Esophagus squamous epithelium (tissue), 4 donors: ENCODE measurements at regions not wholly inside any gene's neighbourhood (a gene's known extent, or its start where the extent isn't known, plus 50 kb on each side); places are given as distances from the start of the nearest gene placed in this dataset.

Source experiments
- CTCF ChIP-seq, 6 experiments: fragments of 450-650 bp in 4 of 6; fragments of 200-600 bp in 2 of 6; sonication (generic) in 2 of 6; IDR thresholded peaks; one replicate each; pipeline ENCODE4 v1.5.1; 2016 to 2019; ENCODE audit warnings: antibody characterized with exemption in 6 of 6, mild to moderate bottlenecking in 4 of 6, moderate library complexity in 4 of 6
- POLR2A ChIP-seq, 4 donors: fragments of 450-650 bp; IDR thresholded peaks; one replicate each; pipeline ENCODE4 v1.6.1; 2017; ENCODE audit warnings: antibody characterized with exemption in 4 of 4, mild to moderate bottlenecking in 4 of 4, moderate library complexity in 3 of 4

GRCh38 chr2:103810875-103811274, 1043.0 kb upstream of the POU3F3 start:
- TF ChIP-seq POLR2A (IDR thresholded peaks at IDR 0.05) (no peak), CTCF (IDR thresholded peaks at IDR 0.05) (no peak)
